HCT116 (cell line): ENCODE measurements at regions not wholly inside any gene's neighbourhood (a gene's known extent, or its start where the extent isn't known, plus 50 kb on each side); places are given as distances from the start of the nearest gene placed in this dataset.

Experiments used
- ATAC-seq: fragments of 200-7000 bp; cut with Tn5 transposase; 2 replicates; pipeline ENCODE4 v1.9.1; 2020; ENCODE audit warnings: mild to moderate bottlenecking, moderate library complexity
- BruUV-seq: library from RNA; stranded (reverse); fragments of 400-500 nt; replicated peaks from 2 replicates; lab custom pipeline; 2021; lab: Mats Ljungman, UMichigan
- CTCF ChIA-PET: fragments of 300-600 bp; sonication (Branson Sonifier 250); formaldehyde crosslinking; loops from one replicate; lab custom pipeline; 2021; ENCODE audit warnings: antibody characterized with exemption; lab: Charles Lee
- POLR2A ChIA-PET: fragments of 300-600, 350-600 bp; sonication (Branson Sonifier 250); formaldehyde crosslinking; loops from one replicate; lab custom pipeline; 2021; ENCODE audit warnings: antibody characterized with exemption; lab: Charles Lee
- RAD21 ChIA-PET, 2 experiments: fragments of 300-600 bp; sonication (Branson Sonifier 250); formaldehyde crosslinking; loops; one replicate each; lab custom pipeline; 2023; ENCODE audit warnings: low total read pairs in 2 of 2; ENCODE audit not compliant: uncharacterized antibody in 2 of 2, unreplicated experiment in 2 of 2, low non-redundant PET in 1 of 2; lab: Charles Lee
- DNase-seq: peaks from one replicate; pipeline ENCODE4 v3.0.0-alpha.2; 2010; ENCODE audit warnings: low read depth, low spot score
- H2AFZ ChIP-seq: fragments of 200-600 bp; shearing (Covaris generic), sonication (generic); 2 replicates; pipeline ENCODE4 v1.6.1; 2017; ENCODE audit warnings: low read depth, mixed run types, mixed read lengths, antibody characterized with exemption, low read length; ENCODE audit not compliant: poor library complexity, severe bottlenecking
- H3K27ac ChIP-seq: 2 replicates; pipeline ENCODE4 v1.5.1; 2012; ENCODE audit warnings: low read depth, low read length
- H3K27me3 ChIP-seq: fragments of 200-600 bp; sonication (generic); 2 replicates; pipeline ENCODE4 v1.6.1; 2016; ENCODE audit warnings: mixed run types, low read length, mixed read lengths; ENCODE audit not compliant: insufficient read depth
- H3K36me3 ChIP-seq, 2 experiments: fragments of 200-500 bp in 1 of 2; fragments of 200-600 bp in 1 of 2; sonication (Bioruptor generic) in 1 of 2; sonication (generic) in 1 of 2; 2 replicates each; pipeline versions ENCODE4 v1.5.1 to v1.6.1; 2014 to 2016; ENCODE audit warnings: low read length in 2 of 2, inconsistent platforms in 1 of 2, mixed read lengths in 1 of 2, mixed run types in 1 of 2; ENCODE audit not compliant: insufficient read depth in 2 of 2, control insufficient read depth in 1 of 2
- H3K4me1 ChIP-seq, 2 experiments: fragments of 200-600 bp in 1 of 2; sonication (generic) in 1 of 2; 2 replicates each; pipeline versions ENCODE4 v1.5.1 to v1.6.1; 2012 to 2017; ENCODE audit warnings: low read length in 2 of 2, inconsistent platforms in 1 of 2, mild to moderate bottlenecking in 1 of 2, mixed read lengths in 1 of 2, mixed run types in 1 of 2, moderate library complexity in 1 of 2; ENCODE audit not compliant: insufficient read depth in 2 of 2, control insufficient read depth in 1 of 2
- H3K4me2 ChIP-seq: fragments of 200-600 bp; sonication (generic); 2 replicates; pipeline ENCODE4 v1.6.1; 2017; ENCODE audit warnings: mixed run types, low read length, mixed read lengths
- H3K4me3 ChIP-seq, 2 experiments: fragments of 200-600 bp in 1 of 2; sonication (generic) in 1 of 2; replicated peaks in 1 of 2; 2 replicates each; pipeline ENCODE4 v1.5.1; 2011 to 2016; ENCODE audit warnings: low read length in 2 of 2, control low read depth in 1 of 2, low read depth in 1 of 2, mild to moderate bottlenecking in 1 of 2, mixed read lengths in 1 of 2, mixed run types in 1 of 2
- H3K79me2 ChIP-seq: fragments of 200-600 bp; sonication (generic); 2 replicates; pipeline ENCODE4 v1.6.1; 2017; ENCODE audit warnings: mild to moderate bottlenecking, mixed run types, low read length, moderate library complexity, mixed read lengths; ENCODE audit not compliant: insufficient read depth
- H3K9ac ChIP-seq: fragments of 200-600 bp; sonication (generic); 2 replicates; pipeline ENCODE4 v1.6.1; 2016; ENCODE audit warnings: low read length, mixed read lengths
- H3K9me2 ChIP-seq: fragments of 200-600 bp; sonication (generic), shearing (Covaris generic); 2 replicates; pipeline ENCODE4 v1.6.1; 2017; ENCODE audit warnings: mixed run types, mild to moderate bottlenecking, moderate library complexity; ENCODE audit not compliant: insufficient read depth
- H3K9me3 ChIP-seq, 2 experiments: fragments of 200-500 bp in 1 of 2; fragments of 200-600 bp in 1 of 2; sonication (Bioruptor generic) in 1 of 2; sonication (generic) in 1 of 2; 2 replicates each; pipeline ENCODE4 v1.6.1; 2014 to 2017; ENCODE audit warnings: low read length in 2 of 2, mixed read lengths in 2 of 2, inconsistent platforms in 1 of 2, low read depth in 1 of 2, mild to moderate bottlenecking in 1 of 2, mixed run types in 1 of 2, moderate library complexity in 1 of 2; ENCODE audit not compliant: control insufficient read depth in 1 of 2, insufficient read depth in 1 of 2
- H4K20me1 ChIP-seq: fragments of 200-600 bp; sonication (generic), shearing (Covaris generic); 2 replicates; pipeline ENCODE4 v1.6.1; 2017; ENCODE audit warnings: mixed run types, mild to moderate bottlenecking, moderate library complexity; ENCODE audit not compliant: insufficient read depth
- CBX3 ChIP-seq: IDR thresholded peaks from 2 replicates; pipeline ENCODE4 v1.6.1; 2012; ENCODE audit warnings: low read depth
- EGR1 ChIP-seq: IDR thresholded peaks from 2 replicates; pipeline ENCODE4 v1.6.1; 2012; ENCODE audit warnings: low read depth
- ELF1 ChIP-seq: IDR thresholded peaks from 2 replicates; pipeline ENCODE4 v1.6.1; 2012; ENCODE audit warnings: low read depth, borderline replicate concordance
- EZH2 ChIP-seq: fragments of 200-600 bp; sonication (generic); IDR thresholded peaks from 2 replicates; pipeline ENCODE4 v1.6.1; 2017; ENCODE audit warnings: antibody characterized with exemption, mixed run types
- EZH2phosphoT487 ChIP-seq: fragments of 200-600 bp; IDR thresholded peaks from 2 replicates; pipeline ENCODE4 v1.6.1; 2018; ENCODE audit warnings: antibody characterized with exemption, borderline replicate concordance
- FOSL1 ChIP-seq: IDR thresholded peaks from 2 replicates; pipeline ENCODE4 v1.6.1; 2012; ENCODE audit warnings: low read depth
- JUND ChIP-seq: IDR thresholded peaks from 2 replicates; pipeline ENCODE4 v1.6.1; 2012
- POLR2A ChIP-seq: IDR thresholded peaks from 2 replicates; pipeline ENCODE4 v1.7.0; 2011; ENCODE audit warnings: borderline replicate concordance; ENCODE audit not compliant: insufficient read depth, insufficient read length; ENCODE audit errors: extremely low read depth
- POLR2AphosphoS5 ChIP-seq: IDR thresholded peaks from 2 replicates; pipeline ENCODE4 v1.6.1; 2011; ENCODE audit warnings: mild to moderate bottlenecking, low read depth, low read length, moderate library complexity
- SIN3A ChIP-seq: IDR thresholded peaks from 2 replicates; pipeline ENCODE4 v1.6.1; 2012; ENCODE audit warnings: low read depth
- SP1 ChIP-seq: IDR thresholded peaks from 2 replicates; pipeline ENCODE4 v1.6.1; 2012; ENCODE audit warnings: low read depth
- SRF ChIP-seq: IDR thresholded peaks from 2 replicates; pipeline ENCODE4 v1.6.1; 2012; ENCODE audit warnings: low read depth
- YY1 ChIP-seq: IDR thresholded peaks from 2 replicates; pipeline ENCODE4 v1.6.1; 2011; ENCODE audit warnings: low read length, low read depth, moderate library complexity, mild to moderate bottlenecking; ENCODE audit not compliant: insufficient replicate concordance; ENCODE audit errors: extremely low read depth
- ZFX ChIP-seq: fragments of 450-650 bp; IDR thresholded peaks from 2 replicates; pipeline ENCODE4 v1.6.1; 2017
- ZNF274 ChIP-seq: fragments of 200-500 bp; sonication (Bioruptor generic); IDR thresholded peaks from 2 replicates; pipeline ENCODE4 v1.6.1; 2014; ENCODE audit warnings: mild to moderate bottlenecking, low read depth, low read length, inconsistent platforms
- intact Hi-C: fragments of 100-400 bp; cut with micrococcal nuclease; formaldehyde crosslinking; loops from 2 replicates; pipeline ENCODE4 v1.10.0; 2022
- TF ChIP-seq, protein P1 (sequence below): IDR thresholded peaks from 2 replicates; pipeline ENCODE4 v1.6.1; 2012; ENCODE audit warnings: low read depth
- TF ChIP-seq, protein P2 (sequence below): IDR thresholded peaks from 2 replicates; pipeline ENCODE4 v1.6.1; 2011; ENCODE audit warnings: mild to moderate bottlenecking, low read length, moderate library complexity; ENCODE audit not compliant: insufficient replicate concordance; ENCODE audit errors: extremely low read depth

- Histone ChIP-seq H3K4me3 (no peak overlapping the region), H3K9me3 (no peaks in the 10 kb centered on the region), H3K4me2 (no peak overlapping the region), H3K27me3 (no peaks in the 10 kb centered on the region), H3K4me1 (peaks cover 15 to 18% of the 10 kb centered on the region in 2 experiments; a peak in 3 of 4 replicates), H3K9me2 (no peaks in the 10 kb centered on the region), H3K27ac (no peak overlapping the region), H3K9ac (no peak overlapping the region), H3K36me3 (no peaks in the 10 kb centered on the region), H2AFZ (no peak overlapping the region), H3K79me2 (no peaks in the 10 kb centered on the region), H4K20me1 (no peaks in the 10 kb centered on the region)
- no peak for DNase-seq
- no TSS peak for BruUV-seq
- ATAC-seq = no peak
- RAD21 ChIA-PET = interaction anchor here (0.5 to 1.1 kb wide), 2 partner anchors 92 to 925 kb away, joined by 3 to 4 read pairs; no protein-coding TSS in a partner anchor
- POLR2A ChIA-PET = no interaction called here
- CTCF ChIA-PET = no interaction called here
- TF ChIP-seq CBX3 (no peak), EZH2phosphoT487 (no peak), SP1 (no peak), POLR2AphosphoS5 (no peak), ELF1 (no peak), ZNF274 (no peak), YY1 (no peak), POLR2A (no peak), ZFX (no peak), FOSL1 (no peak), EGR1 (no peak)
- intact Hi-C loops = no loop called here
These were observed 251.7 kb upstream of the TBL1XR1 start for GRCh38 chr3:177448987-177449359.

- Histone ChIP-seq H3K9me3 (no peaks in the 10 kb centered on the region), H3K9ac (no peak overlapping the region), H3K27ac (no peak overlapping the region), H3K36me3 (no peaks in the 10 kb centered on the region), H2AFZ (no peak overlapping the region), H4K20me1 (no peaks in the 10 kb centered on the region), H3K4me2 (no peak overlapping the region), H3K79me2 (no peaks in the 10 kb centered on the region), H3K4me3 (no peak overlapping the region), H3K9me2 (no peaks in the 10 kb centered on the region), H3K27me3 (no peaks in the 10 kb centered on the region), H3K4me1 (peaks cover 15 to 18% of the 10 kb centered on the region in 2 experiments; a peak in 3 of 4 replicates)
- no TSS peak for BruUV-seq
- POLR2A ChIA-PET = no interaction called here
- RAD21 ChIA-PET = interaction anchor here (0.5 to 1.1 kb wide), 2 partner anchors 92 to 925 kb away, joined by 3 to 4 read pairs; no protein-coding TSS in a partner anchor
- no peak for ATAC-seq
- CTCF ChIA-PET = no interaction called here
- intact Hi-C loops = no loop called here
- no peak for DNase-seq
- TF ChIP-seq ELF1 (no peak), CBX3 (no peak), SRF (no peak), JUND (no peak), EZH2 (no peak), SIN3A (no peak), FOSL1 (no peak)
- TF ChIP-seq, protein P1, sequence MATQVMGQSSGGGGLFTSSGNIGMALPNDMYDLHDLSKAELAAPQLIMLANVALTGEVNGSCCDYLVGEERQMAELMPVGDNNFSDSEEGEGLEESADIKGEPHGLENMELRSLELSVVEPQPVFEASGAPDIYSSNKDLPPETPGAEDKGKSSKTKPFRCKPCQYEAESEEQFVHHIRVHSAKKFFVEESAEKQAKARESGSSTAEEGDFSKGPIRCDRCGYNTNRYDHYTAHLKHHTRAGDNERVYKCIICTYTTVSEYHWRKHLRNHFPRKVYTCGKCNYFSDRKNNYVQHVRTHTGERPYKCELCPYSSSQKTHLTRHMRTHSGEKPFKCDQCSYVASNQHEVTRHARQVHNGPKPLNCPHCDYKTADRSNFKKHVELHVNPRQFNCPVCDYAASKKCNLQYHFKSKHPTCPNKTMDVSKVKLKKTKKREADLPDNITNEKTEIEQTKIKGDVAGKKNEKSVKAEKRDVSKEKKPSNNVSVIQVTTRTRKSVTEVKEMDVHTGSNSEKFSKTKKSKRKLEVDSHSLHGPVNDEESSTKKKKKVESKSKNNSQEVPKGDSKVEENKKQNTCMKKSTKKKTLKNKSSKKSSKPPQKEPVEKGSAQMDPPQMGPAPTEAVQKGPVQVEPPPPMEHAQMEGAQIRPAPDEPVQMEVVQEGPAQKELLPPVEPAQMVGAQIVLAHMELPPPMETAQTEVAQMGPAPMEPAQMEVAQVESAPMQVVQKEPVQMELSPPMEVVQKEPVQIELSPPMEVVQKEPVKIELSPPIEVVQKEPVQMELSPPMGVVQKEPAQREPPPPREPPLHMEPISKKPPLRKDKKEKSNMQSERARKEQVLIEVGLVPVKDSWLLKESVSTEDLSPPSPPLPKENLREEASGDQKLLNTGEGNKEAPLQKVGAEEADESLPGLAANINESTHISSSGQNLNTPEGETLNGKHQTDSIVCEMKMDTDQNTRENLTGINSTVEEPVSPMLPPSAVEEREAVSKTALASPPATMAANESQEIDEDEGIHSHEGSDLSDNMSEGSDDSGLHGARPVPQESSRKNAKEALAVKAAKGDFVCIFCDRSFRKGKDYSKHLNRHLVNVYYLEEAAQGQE = no peak
- TF ChIP-seq, protein P2, sequence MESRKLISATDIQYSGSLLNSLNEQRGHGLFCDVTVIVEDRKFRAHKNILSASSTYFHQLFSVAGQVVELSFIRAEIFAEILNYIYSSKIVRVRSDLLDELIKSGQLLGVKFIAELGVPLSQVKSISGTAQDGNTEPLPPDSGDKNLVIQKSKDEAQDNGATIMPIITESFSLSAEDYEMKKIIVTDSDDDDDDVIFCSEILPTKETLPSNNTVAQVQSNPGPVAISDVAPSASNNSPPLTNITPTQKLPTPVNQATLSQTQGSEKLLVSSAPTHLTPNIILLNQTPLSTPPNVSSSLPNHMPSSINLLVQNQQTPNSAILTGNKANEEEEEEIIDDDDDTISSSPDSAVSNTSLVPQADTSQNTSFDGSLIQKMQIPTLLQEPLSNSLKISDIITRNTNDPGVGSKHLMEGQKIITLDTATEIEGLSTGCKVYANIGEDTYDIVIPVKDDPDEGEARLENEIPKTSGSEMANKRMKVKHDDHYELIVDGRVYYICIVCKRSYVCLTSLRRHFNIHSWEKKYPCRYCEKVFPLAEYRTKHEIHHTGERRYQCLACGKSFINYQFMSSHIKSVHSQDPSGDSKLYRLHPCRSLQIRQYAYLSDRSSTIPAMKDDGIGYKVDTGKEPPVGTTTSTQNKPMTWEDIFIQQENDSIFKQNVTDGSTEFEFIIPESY = no peak
These were observed 252.2 kb upstream of the TBL1XR1 start for GRCh38 chr3:177449360-177450006.
